ENCODE measurements at regions not wholly inside any gene's neighbourhood (a gene's known extent, or its start where the extent isn't known, plus 50 kb on each side); places are given as distances from the start of the nearest gene placed in this dataset.

GRCh38 chr5:109468288-109468676, 58.5 kb upstream of the PJA2 start:
- H3K27me3 Mint-ChIP-seq (ENCODE audit: low read depth, poor library complexity) = no peaks in the 10 kb centered on the region
- no peaks in the 10 kb centered on the region for H3K36me3 Mint-ChIP-seq (ENCODE audit: low read depth)
- DNase-seq = no peak
- H3K4me3 Mint-ChIP-seq = no peak overlapping the region
- peaks cover 3% of the 10 kb centered on the region for H3K9me3 Mint-ChIP-seq
- no peak for TF ChIP-seq CTCF (IDR thresholded peaks at IDR 0.05)
- H3K4me1 Mint-ChIP-seq = peaks cover 11% of the 10 kb centered on the region
- no peak overlapping the region for H3K27ac Mint-ChIP-seq

DNA sequence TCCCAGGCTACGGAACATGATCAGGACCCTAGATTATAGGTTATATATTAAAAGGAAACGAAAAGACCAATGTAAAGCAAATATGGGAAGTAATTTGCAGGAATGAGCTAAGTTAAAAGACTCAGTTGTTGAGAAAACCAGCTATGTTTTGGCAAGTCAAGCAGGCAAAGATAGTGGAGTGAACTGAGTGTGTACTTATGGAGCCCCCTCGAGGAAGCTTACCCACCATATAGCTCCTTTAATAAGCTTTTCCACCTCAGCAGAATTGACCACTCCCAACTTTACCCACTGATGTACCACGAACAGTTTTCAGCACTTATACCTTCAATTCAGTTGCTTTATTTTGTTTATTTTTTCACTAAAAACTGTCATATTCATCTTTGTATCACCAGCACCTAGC, 57.3 kb upstream of the PJA2 start:
- H3K4me1 Mint-ChIP-seq = peaks cover 11% of the 10 kb centered on the region
- no peak overlapping the region for H3K27ac Mint-ChIP-seq
- no peak for TF ChIP-seq CTCF (IDR thresholded peaks at IDR 0.05)
- H3K4me3 Mint-ChIP-seq = no peak overlapping the region
- no peaks in the 10 kb centered on the region for H3K36me3 Mint-ChIP-seq (ENCODE audit: low read depth)
- no peak for DNase-seq
- peaks cover 3% of the 10 kb centered on the region for H3K9me3 Mint-ChIP-seq
- H3K27me3 Mint-ChIP-seq (ENCODE audit: low read depth, poor library complexity) = no peaks in the 10 kb centered on the region
